ENCODE measurements at regions not wholly inside any gene's neighbourhood (a gene's known extent, or its start where the extent isn't known, plus 50 kb on each side); places are given as distances from the start of the nearest gene placed in this dataset.

DNA sequence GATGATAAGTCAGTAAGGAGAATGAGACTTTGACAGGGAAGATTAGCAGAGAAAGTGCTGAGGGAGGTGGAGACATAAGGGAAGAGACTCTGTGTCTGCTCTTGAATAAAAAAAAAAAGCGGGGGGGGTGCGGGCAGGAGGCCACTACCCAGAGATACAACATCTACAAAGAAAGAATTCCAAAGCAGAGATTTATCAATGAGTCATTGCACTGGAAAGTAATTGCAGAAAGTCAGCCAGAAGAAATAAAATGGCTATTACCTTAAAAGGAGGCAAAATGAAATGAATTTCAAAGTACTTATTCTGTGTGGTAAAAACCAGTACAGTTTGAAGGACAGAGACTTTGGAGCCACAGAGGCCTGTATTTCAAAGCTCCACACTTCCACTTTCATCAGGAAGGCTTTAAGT lies 267.1 kb upstream of the PRKD1 start:
- TF ChIP-seq POLR2A (IDR thresholded peaks at IDR 0.05) = no peak
- TF ChIP-seq, protein P1, sequence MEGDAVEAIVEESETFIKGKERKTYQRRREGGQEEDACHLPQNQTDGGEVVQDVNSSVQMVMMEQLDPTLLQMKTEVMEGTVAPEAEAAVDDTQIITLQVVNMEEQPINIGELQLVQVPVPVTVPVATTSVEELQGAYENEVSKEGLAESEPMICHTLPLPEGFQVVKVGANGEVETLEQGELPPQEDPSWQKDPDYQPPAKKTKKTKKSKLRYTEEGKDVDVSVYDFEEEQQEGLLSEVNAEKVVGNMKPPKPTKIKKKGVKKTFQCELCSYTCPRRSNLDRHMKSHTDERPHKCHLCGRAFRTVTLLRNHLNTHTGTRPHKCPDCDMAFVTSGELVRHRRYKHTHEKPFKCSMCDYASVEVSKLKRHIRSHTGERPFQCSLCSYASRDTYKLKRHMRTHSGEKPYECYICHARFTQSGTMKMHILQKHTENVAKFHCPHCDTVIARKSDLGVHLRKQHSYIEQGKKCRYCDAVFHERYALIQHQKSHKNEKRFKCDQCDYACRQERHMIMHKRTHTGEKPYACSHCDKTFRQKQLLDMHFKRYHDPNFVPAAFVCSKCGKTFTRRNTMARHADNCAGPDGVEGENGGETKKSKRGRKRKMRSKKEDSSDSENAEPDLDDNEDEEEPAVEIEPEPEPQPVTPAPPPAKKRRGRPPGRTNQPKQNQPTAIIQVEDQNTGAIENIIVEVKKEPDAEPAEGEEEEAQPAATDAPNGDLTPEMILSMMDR (IDR thresholded peaks at IDR 0.05) = no peak
- TF ChIP-seq EP300 (IDR thresholded peaks at IDR 0.05) = no peak

Data from ovary (tissue), 3 donors.